Cardiac fibroblast (primary cell): ENCODE measurements at regions not wholly inside any gene's neighbourhood (a gene's known extent, or its start where the extent isn't known, plus 50 kb on each side); places are given as distances from the start of the nearest gene placed in this dataset.
A peak's percentile ranks its signal among the peaks of the same experiment; 100 is the strongest.

ENCODE experiments used
- DNase-seq, 2 donors: peaks; one replicate each; pipeline versions ENCODE4 v3.0.0 to v3.0.0-alpha.2; 2010; ENCODE audit warnings: low read depth in 2 of 2
- H3K4me3 ChIP-seq, 2 donors: replicated peaks in 1 of 2; 1 replicate in 1 of 2; 2 replicates in 1 of 2; pipeline ENCODE4 v1.5.1; 2011; ENCODE audit warnings: low read depth in 2 of 2, low read length in 2 of 2, mild to moderate bottlenecking in 2 of 2, moderate library complexity in 1 of 2
- CTCF ChIP-seq: IDR thresholded peaks from one replicate; pipeline ENCODE4 v1.5.1; 2011; ENCODE audit warnings: low read depth, mild to moderate bottlenecking, low read length, inconsistent platforms

DNA sequence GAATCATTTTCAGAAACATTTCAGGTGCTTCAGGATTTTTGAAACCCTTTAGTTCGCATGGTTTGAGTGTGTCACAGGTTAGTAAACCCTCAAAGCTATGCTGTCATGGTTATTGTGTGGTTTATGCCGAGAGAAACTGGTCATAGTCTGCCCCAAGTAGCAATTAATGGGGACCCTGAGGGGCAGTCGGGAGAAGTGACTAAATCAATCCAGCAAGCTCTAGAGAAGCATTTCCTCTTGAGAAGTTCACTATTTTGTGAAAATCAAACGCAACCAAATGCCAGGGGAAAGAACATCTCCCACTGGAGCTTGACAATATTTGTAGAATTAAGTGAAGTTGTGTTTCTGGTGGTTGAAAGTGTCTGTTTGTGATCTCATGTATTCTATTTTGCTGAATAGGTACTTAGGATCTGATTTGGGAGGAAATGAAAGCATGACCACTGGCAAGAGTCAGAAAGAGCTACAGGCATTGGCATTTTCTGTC is 63.0 kb upstream of the BACH1 start:
- TF ChIP-seq CTCF = no peak
- DNase-seq = no peak
- H3K4me3 ChIP-seq = no peak overlapping the region

GRCh38 chr21:29236201-29236600 is 62.5 kb upstream of the BACH1 start:
- no peak overlapping the region for H3K4me3 ChIP-seq
- TF ChIP-seq CTCF = no peak
- DNase-seq = no peak

DNA sequence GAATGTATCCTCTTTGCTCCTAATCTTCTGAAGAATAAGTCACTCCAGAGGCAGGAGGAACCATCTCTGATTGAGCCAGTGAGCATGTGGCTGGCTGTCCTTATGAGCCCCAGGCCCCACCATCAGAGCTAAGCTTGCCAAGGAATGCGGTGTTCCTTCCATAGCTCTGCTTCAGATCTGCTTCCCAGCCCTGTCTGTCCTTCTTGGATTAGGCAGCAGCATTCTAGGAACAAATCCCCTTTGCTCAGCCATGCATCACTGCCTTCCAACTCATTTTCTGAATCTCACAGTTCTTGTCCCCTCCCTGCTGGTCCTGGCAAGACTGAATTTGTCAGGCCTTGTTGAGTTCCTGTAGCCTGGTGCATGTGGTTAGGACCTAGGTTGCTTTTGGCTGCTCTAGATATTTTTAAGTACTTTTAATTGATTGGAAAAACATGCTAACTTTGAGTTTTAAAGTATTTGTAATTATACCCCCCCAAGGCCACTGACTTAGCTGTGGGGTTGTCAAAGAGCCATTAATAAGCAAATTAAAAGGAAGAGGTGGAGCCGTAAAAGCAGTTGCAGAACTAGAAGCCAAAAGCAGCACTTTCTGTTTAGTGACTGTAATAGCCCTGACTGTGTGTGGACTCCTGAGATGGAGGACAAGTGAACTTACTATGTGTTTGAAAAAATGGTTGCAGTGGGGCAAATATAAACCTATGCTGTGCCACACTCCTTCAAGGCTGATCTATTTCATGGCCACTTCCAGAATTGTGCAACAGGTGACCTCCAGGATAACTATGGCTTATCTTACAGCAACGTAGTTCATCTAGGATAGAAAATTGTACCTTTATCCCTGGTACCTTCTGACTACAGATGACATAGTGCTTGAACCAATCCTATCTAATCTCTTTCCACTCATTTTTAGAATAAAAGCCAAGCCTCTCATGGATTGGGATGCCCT is 61.3 kb upstream of the BACH1 start:
- peak in 1 of 2 donors; percentile 69 for DNase-seq
- TF ChIP-seq CTCF = no peak
- H3K4me3 ChIP-seq = no peak overlapping the region

GRCh38 chr21:29238053-29238966 is 60.4 kb upstream of the BACH1 start:
- H3K4me3 ChIP-seq = no peak overlapping the region
- TF ChIP-seq CTCF = no peak
- peak; percentile 35 to 76 for DNase-seq

- peak; percentile 61 to 65 for DNase-seq
- no peak for TF ChIP-seq CTCF
- H3K4me3 ChIP-seq = no peak overlapping the region
These were observed 59.8 kb upstream of the BACH1 start for GRCh38 chr21:29238967-29239290.

- no peak for TF ChIP-seq CTCF
- H3K4me3 ChIP-seq = no peak overlapping the region
- no peak for DNase-seq
These were observed 58.6 kb upstream of the BACH1 start for GRCh38 chr21:29240136-29240535.
